HG02981 (cell line): ENCODE measurements at regions not wholly inside any gene's neighbourhood (a gene's known extent, or its start where the extent isn't known, plus 50 kb on each side); places are given as distances from the start of the nearest gene placed in this dataset.

Source experiments
- ATAC-seq: cut with Tn5 transposase; IDR thresholded peaks from one replicate; pipeline ENCODE4 v1.9.1; 2021; ENCODE audit warnings: mild to moderate bottlenecking, moderate library complexity; ENCODE audit not compliant: unreplicated experiment

GRCh38 chr2:152890736-152891135, 172.3 kb downstream of the ARL6IP6 start:
- no peak for ATAC-seq

GRCh38 chr2:152883951-152884487, 165.6 kb downstream of the ARL6IP6 start:
- no peak for ATAC-seq

- ATAC-seq = no peak
Measured at GRCh38 chr2:152881527-152881926, 163.1 kb downstream of the ARL6IP6 start.

- ATAC-seq = no peak
Measured at GRCh38 chr2:152879275-152879674, 160.9 kb downstream of the ARL6IP6 start.

GRCh38 chr2:152875701-152876695, 157.6 kb downstream of the ARL6IP6 start:
- no peak for ATAC-seq

GRCh38 chr2:152874955-152875354, 156.5 kb downstream of the ARL6IP6 start:
- no peak for ATAC-seq

- no peak for ATAC-seq
Measured at GRCh38 chr2:152870239-152870638, 151.8 kb downstream of the ARL6IP6 start.

- no peak for ATAC-seq
Measured at GRCh38 chr2:152867397-152867796, 149.0 kb downstream of the ARL6IP6 start.

- ATAC-seq = no peak
Measured at GRCh38 chr2:152864601-152865149, 146.3 kb downstream of the ARL6IP6 start.

- ATAC-seq = no peak
Measured at GRCh38 chr2:152863826-152864225, 145.4 kb downstream of the ARL6IP6 start.

- ATAC-seq = no peak
Measured at GRCh38 chr2:152861349-152861942, 143.0 kb downstream of the ARL6IP6 start.

- ATAC-seq = no peak
Measured at GRCh38 chr2:152858594-152859265, 140.3 kb downstream of the ARL6IP6 start.

GRCh38 chr2:152846697-152847470, 128.5 kb downstream of the ARL6IP6 start:
- ATAC-seq = no peak

GRCh38 chr2:152835674-152836073, 117.3 kb downstream of the ARL6IP6 start:
- ATAC-seq = no peak

- ATAC-seq = no peak
Measured at GRCh38 chr2:152827944-152828343, 109.5 kb downstream of the ARL6IP6 start.

GRCh38 chr2:152826581-152827279, 108.3 kb downstream of the ARL6IP6 start:
- no peak for ATAC-seq

- no peak for ATAC-seq
Measured at GRCh38 chr2:152825834-152826233, 107.4 kb downstream of the ARL6IP6 start.

- no peak for ATAC-seq
Measured at GRCh38 chr2:152823905-152824304, 105.5 kb downstream of the ARL6IP6 start.

- ATAC-seq = no peak
Measured at GRCh38 chr2:152822676-152823075, 104.3 kb downstream of the ARL6IP6 start.

- ATAC-seq = no peak
Measured at GRCh38 chr2:152820048-152820447, 101.6 kb downstream of the ARL6IP6 start.
